Neural cell (in vitro differentiated cells): ENCODE measurements at regions not wholly inside any gene's neighbourhood (a gene's known extent, or its start where the extent isn't known, plus 50 kb on each side); places are given as distances from the start of the nearest gene placed in this dataset.

Experiments used
- CTCF ChIP-seq: fragments of 450-650 bp; IDR thresholded peaks from 2 replicates; pipeline ENCODE4 v1.5.1; 2014; ENCODE audit warnings: antibody characterized with exemption, mild to moderate bottlenecking, moderate library complexity; ENCODE audit not compliant: poor library complexity, severe bottlenecking
- RAD21 ChIP-seq: fragments of 450-650 bp; conservative IDR thresholded peaks from 2 replicates; pipeline ENCODE4 v1.6.1; 2014; ENCODE audit warnings: antibody characterized with exemption, mild to moderate bottlenecking, moderate library complexity
- REST ChIP-seq: IDR thresholded peaks from 2 replicates; pipeline ENCODE4 v1.6.1; 2012; ENCODE audit warnings: borderline replicate concordance
- SMC3 ChIP-seq: fragments of 450-650 bp; conservative IDR thresholded peaks from 2 replicates; pipeline ENCODE4 v1.6.1; 2014; ENCODE audit warnings: antibody characterized with exemption, mild to moderate bottlenecking, moderate library complexity; ENCODE audit not compliant: poor library complexity

GRCh38 chr11:106403751-106404150, 326.3 kb downstream of the AASDHPPT start:
- TF ChIP-seq RAD21 (no peak), SMC3 (no peak), CTCF (no peak), REST (no peak)
